CD14-positive monocyte (primary cell): ENCODE measurements at regions not wholly inside any gene's neighbourhood (a gene's known extent, or its start where the extent isn't known, plus 50 kb on each side); places are given as distances from the start of the nearest gene placed in this dataset.

Experiments
- DNase-seq, 3 donors: peaks; one replicate each; pipeline ENCODE4 v3.0.0-alpha.2; 2011 to 2022
- H2AFZ ChIP-seq: 2 replicates; pipeline ENCODE4 v1.6.0; 2012; ENCODE audit warnings: mild to moderate bottlenecking, low read depth, low read length, inconsistent platforms; ENCODE audit not compliant: insufficient read depth, poor library complexity, severe bottlenecking
- H3K27ac ChIP-seq, 2 donors: 1 replicate in 1 of 2; 2 replicates in 1 of 2; pipeline ENCODE4 v1.5.1; 2012 to 2013; ENCODE audit warnings: low read length in 2 of 2, control low read depth in 1 of 2, inconsistent platforms in 1 of 2, low read depth in 1 of 2, mild to moderate bottlenecking in 1 of 2
- H3K27me3 ChIP-seq, 2 donors: one replicate each; pipeline versions ENCODE4 v1.6.0 to v1.6.1; 2011 to 2013; ENCODE audit warnings: low read length in 2 of 2; ENCODE audit not compliant: control insufficient read depth in 2 of 2, insufficient read depth in 2 of 2
- H3K36me3 ChIP-seq, 2 donors: replicated peaks in 1 of 2; 1 replicate in 1 of 2; 2 replicates in 1 of 2; pipeline versions ENCODE4 v1.5.1 to v1.6.1; 2012 to 2013; ENCODE audit warnings: low read length in 2 of 2, control low read depth in 1 of 2, inconsistent platforms in 1 of 2, mild to moderate bottlenecking in 1 of 2; ENCODE audit not compliant: insufficient read depth in 2 of 2, control insufficient read depth in 1 of 2
- H3K4me1 ChIP-seq, 2 donors: 1 replicate in 1 of 2; 2 replicates in 1 of 2; pipeline versions ENCODE4 v1.5.1 to v1.6.1; 2012 to 2013; ENCODE audit warnings: low read length in 2 of 2, control low read depth in 1 of 2, inconsistent platforms in 1 of 2, mild to moderate bottlenecking in 1 of 2, moderate library complexity in 1 of 2; ENCODE audit not compliant: insufficient read depth in 2 of 2, control insufficient read depth in 1 of 2
- H3K4me2 ChIP-seq: replicated peaks from 2 replicates; pipeline ENCODE3; 2012; ENCODE audit warnings: low read length, moderate library complexity, mild to moderate bottlenecking; ENCODE audit not compliant: poor library complexity, severe bottlenecking; ENCODE audit errors: extremely low read depth
- H3K4me3 ChIP-seq, 3 experiments: fragments of 200-600 bp in 1 of 3; sonication (generic) in 1 of 3; replicated peaks in 1 of 3; 1 replicate in 2 of 3; 2 replicates in 1 of 3; pipeline ENCODE4 v1.5.1; 2011 to 2013; ENCODE audit warnings: low read length in 3 of 3, mild to moderate bottlenecking in 3 of 3, control low read depth in 2 of 3, low read depth in 2 of 3, inconsistent platforms in 1 of 3, moderate library complexity in 1 of 3
- H3K79me2 ChIP-seq: 2 replicates; pipeline ENCODE4 v1.6.0; 2012; ENCODE audit warnings: mild to moderate bottlenecking, control low read depth, inconsistent platforms, low read length, moderate library complexity; ENCODE audit not compliant: insufficient read depth
- H3K9ac ChIP-seq: 2 replicates; pipeline ENCODE4 v1.6.0; 2017; ENCODE audit warnings: low read length, mild to moderate bottlenecking; ENCODE audit not compliant: insufficient read depth, poor library complexity, severe bottlenecking
- H3K9me3 ChIP-seq, 2 donors: replicated peaks in 1 of 2; 1 replicate in 1 of 2; 2 replicates in 1 of 2; pipeline versions ENCODE4 v1.5.1 to v1.6.1; 2012 to 2013; ENCODE audit warnings: low read length in 2 of 2, control low read depth in 1 of 2; ENCODE audit not compliant: control insufficient read depth in 1 of 2, insufficient read depth in 1 of 2
- H4K20me1 ChIP-seq: 2 replicates; pipeline ENCODE4 v1.6.0; 2012; ENCODE audit warnings: mild to moderate bottlenecking, low read length, control low read depth, moderate library complexity; ENCODE audit not compliant: insufficient read depth
- H3K27ac Mint-ChIP-seq, 7 donors: one replicate each; pipeline ENCODE4 v1.8.0; 2020; ENCODE audit warnings: mild to moderate bottlenecking in 7 of 7, mixed read lengths in 7 of 7, moderate library complexity in 6 of 7, inconsistent platforms in 2 of 7
- H3K27me3 Mint-ChIP-seq, 3 donors: one replicate each; pipeline ENCODE4 v1.8.0; 2021 to 2022; ENCODE audit warnings: low read depth in 3 of 3, mild to moderate bottlenecking in 3 of 3, mixed read lengths in 3 of 3, moderate library complexity in 3 of 3, inconsistent platforms in 1 of 3
- H3K36me3 Mint-ChIP-seq, 2 donors: one replicate each; pipeline ENCODE4 v1.8.0; 2020; ENCODE audit warnings: mixed read lengths in 2 of 2, inconsistent platforms in 1 of 2, mild to moderate bottlenecking in 1 of 2
- H3K4me1 Mint-ChIP-seq: one replicate; pipeline ENCODE4 v1.8.0; 2020; ENCODE audit warnings: mild to moderate bottlenecking, mixed read lengths
- H3K4me3 Mint-ChIP-seq, 2 donors: one replicate each; pipeline ENCODE4 v1.8.0; 2020; ENCODE audit warnings: mild to moderate bottlenecking in 2 of 2, mixed read lengths in 2 of 2, moderate library complexity in 1 of 2
- H3K9me3 Mint-ChIP-seq, 7 donors: one replicate each; pipeline ENCODE4 v1.8.0; 2020 to 2022; ENCODE audit warnings: mixed read lengths in 7 of 7, mild to moderate bottlenecking in 6 of 7, moderate library complexity in 6 of 7, inconsistent platforms in 2 of 7
- CTCF ChIP-seq: fragments of 200-600 bp; IDR thresholded peaks from one replicate; pipeline ENCODE4 v1.8.0; 2022; ENCODE audit warnings: antibody characterized with exemption, mild to moderate bottlenecking
- WGBS: methylation state at CpG from one replicate; pipeline ENCODE4 v1.1.5; 2013; ENCODE audit warnings: missing lambda C conversion rate; ENCODE audit not compliant: insufficient coverage; 5-methylcytosine and 5-hydroxymethylcytosine counted together
- intact Hi-C, 2 donors: fragments of 100-400 bp; cut with micrococcal nuclease; formaldehyde crosslinking; loops; one replicate each; pipeline versions ENCODE4 v1.15.0 to v1.15.1; 2023

- intact Hi-C loops = no loop called here
- H3K36me3 Mint-ChIP-seq = no peaks in the 10 kb centered on the region
- Histone ChIP-seq H3K36me3 (no peaks in the 10 kb centered on the region), H2AFZ (no peak overlapping the region), H3K27ac (no peak overlapping the region), H3K9me3 (no peaks in the 10 kb centered on the region), H3K79me2 (no peaks in the 10 kb centered on the region), H3K9ac (no peak overlapping the region), H4K20me1 (no peaks in the 10 kb centered on the region), H3K4me1 (peaks cover 36 to 57% of the 10 kb centered on the region in 2 donors), H3K27me3 (no peaks in the 10 kb centered on the region), H3K4me2 (peak overlapping the region; percentile 1), H3K4me3 (no peak overlapping the region)
- TF ChIP-seq CTCF = no peak
- H3K27me3 Mint-ChIP-seq = peaks cover 1 to 6% (median 1%) of the 10 kb centered on the region in 3 donors
- H3K27ac Mint-ChIP-seq = peak overlapping the region in 1 of 7 donors; percentile 23
- peak overlapping the region; percentile 37 to 57 for H3K4me3 Mint-ChIP-seq
- 61% methylated on average over 2 of the region's 8 CpGs for WGBS
- H3K4me1 Mint-ChIP-seq = peaks cover 44% of the 10 kb centered on the region
- peaks cover 0 to 5% (median 3%) of the 10 kb centered on the region in 7 donors for H3K9me3 Mint-ChIP-seq
- DNase-seq = no peak
Measured at GRCh38 chr10:31619531-31620061, 300.6 kb downstream of the ZEB1 start.

- H3K36me3 ChIP-seq = no peaks in the 10 kb centered on the region
- no peaks in the 10 kb centered on the region for H3K36me3 Mint-ChIP-seq
- no peak overlapping the region for H3K27ac Mint-ChIP-seq
- DNase-seq = no peak
- WGBS = 95% methylated on average over 10 of the region's 17 CpGs
- H3K27ac ChIP-seq = no peak overlapping the region
- H3K4me1 Mint-ChIP-seq = peaks cover 36% of the 10 kb centered on the region
- H3K27me3 Mint-ChIP-seq = peaks cover 1 to 6% (median 1%) of the 10 kb centered on the region in 3 donors
- no peak for TF ChIP-seq CTCF
- peaks cover 32 to 50% of the 10 kb centered on the region in 2 donors for H3K4me1 ChIP-seq
- intact Hi-C loops = no loop called here
- no peak overlapping the region for H3K4me3 Mint-ChIP-seq
- H3K79me2 ChIP-seq = no peaks in the 10 kb centered on the region
- H3K27me3 ChIP-seq = no peaks in the 10 kb centered on the region
- no peaks in the 10 kb centered on the region for H3K9me3 ChIP-seq
- no peaks in the 10 kb centered on the region for H4K20me1 ChIP-seq
- no peak overlapping the region for H3K4me3 ChIP-seq
- no peak overlapping the region for H2AFZ ChIP-seq
- no peak overlapping the region for H3K4me2 ChIP-seq
- H3K9me3 Mint-ChIP-seq = peaks cover 0 to 5% (median 0%) of the 10 kb centered on the region in 7 donors
- H3K9ac ChIP-seq = no peak overlapping the region
Measured at GRCh38 chr10:31618541-31619291, 299.7 kb downstream of the ZEB1 start.
